Fibroblast of pulmonary artery (primary cell): ENCODE measurements at regions not wholly inside any gene's neighbourhood (a gene's known extent, or its start where the extent isn't known, plus 50 kb on each side); places are given as distances from the start of the nearest gene placed in this dataset.

Experiments used
- DNase-seq: peaks from one replicate; pipeline ENCODE4 v3.0.0-alpha.2; 2010; ENCODE audit warnings: low read depth
- H3K4me3 ChIP-seq: replicated peaks from 2 replicates; pipeline ENCODE4 v1.5.1; 2011; ENCODE audit warnings: low read depth, mild to moderate bottlenecking, control low read depth, low read length, moderate library complexity
- TF ChIP-seq, protein P1 (sequence below): IDR thresholded peaks from 2 replicates; pipeline ENCODE4 v1.5.1; 2011; ENCODE audit warnings: mild to moderate bottlenecking, control low read depth, low read length, inconsistent platforms; ENCODE audit errors: missing control alignments

DNA sequence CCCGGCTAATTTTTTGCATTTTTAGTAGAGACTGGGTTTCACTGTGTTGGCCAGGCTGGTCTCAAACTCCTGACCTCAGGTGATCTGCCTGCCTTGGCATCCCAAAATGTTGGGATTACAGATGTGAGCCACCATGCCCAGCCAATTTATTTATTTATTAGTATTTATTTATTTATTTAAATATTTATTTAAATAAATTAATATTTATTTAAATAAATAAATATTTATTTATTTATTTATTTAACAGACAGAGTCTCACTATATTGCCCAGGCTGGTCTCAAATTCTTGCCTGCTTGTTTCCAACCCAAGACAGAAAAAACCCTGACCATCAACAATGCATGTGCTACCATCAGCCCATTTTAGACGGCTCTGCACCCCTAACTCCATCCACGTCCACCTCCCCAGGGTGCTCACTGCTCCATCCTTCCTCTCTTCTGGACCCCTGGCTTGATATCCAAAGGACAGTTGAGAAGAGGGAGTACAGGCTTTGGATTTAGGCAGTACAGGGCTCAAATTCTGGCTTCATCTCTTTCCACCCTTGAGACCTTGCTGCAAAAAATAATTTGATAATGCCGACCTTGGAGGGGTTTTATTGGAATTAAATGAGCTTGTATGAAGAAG, 232.6 kb downstream of the MED10 start:
- TF ChIP-seq, protein P1, sequence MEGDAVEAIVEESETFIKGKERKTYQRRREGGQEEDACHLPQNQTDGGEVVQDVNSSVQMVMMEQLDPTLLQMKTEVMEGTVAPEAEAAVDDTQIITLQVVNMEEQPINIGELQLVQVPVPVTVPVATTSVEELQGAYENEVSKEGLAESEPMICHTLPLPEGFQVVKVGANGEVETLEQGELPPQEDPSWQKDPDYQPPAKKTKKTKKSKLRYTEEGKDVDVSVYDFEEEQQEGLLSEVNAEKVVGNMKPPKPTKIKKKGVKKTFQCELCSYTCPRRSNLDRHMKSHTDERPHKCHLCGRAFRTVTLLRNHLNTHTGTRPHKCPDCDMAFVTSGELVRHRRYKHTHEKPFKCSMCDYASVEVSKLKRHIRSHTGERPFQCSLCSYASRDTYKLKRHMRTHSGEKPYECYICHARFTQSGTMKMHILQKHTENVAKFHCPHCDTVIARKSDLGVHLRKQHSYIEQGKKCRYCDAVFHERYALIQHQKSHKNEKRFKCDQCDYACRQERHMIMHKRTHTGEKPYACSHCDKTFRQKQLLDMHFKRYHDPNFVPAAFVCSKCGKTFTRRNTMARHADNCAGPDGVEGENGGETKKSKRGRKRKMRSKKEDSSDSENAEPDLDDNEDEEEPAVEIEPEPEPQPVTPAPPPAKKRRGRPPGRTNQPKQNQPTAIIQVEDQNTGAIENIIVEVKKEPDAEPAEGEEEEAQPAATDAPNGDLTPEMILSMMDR: no peak
- no peak overlapping the region for H3K4me3 ChIP-seq

DNA sequence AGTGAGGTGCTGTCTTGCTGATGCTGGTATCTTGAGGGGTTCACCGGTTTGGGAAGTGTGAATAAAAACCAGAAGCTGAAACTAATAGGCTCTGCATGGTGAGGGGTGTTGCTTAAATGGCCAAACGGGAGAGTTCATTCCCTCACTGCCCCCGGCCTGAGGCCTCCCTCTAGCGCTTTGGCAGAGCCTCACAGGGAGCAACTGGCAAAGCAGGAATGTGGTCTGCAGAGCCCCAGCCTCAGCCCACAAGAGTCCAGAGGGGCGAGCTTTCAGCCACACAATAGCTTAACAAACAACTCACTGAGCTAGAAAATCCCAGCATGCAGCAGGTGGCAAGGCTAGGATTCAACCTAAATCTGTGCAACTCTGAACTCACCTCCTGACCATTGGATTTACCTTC, 234.8 kb downstream of the MED10 start:
- H3K4me3 ChIP-seq: no peak overlapping the region
- TF ChIP-seq, protein P1: no peak
- DNase-seq: no peak

More for the DNA sequence above, 232.6 kb downstream of the MED10 start:
- DNase-seq: no peak

DNA sequence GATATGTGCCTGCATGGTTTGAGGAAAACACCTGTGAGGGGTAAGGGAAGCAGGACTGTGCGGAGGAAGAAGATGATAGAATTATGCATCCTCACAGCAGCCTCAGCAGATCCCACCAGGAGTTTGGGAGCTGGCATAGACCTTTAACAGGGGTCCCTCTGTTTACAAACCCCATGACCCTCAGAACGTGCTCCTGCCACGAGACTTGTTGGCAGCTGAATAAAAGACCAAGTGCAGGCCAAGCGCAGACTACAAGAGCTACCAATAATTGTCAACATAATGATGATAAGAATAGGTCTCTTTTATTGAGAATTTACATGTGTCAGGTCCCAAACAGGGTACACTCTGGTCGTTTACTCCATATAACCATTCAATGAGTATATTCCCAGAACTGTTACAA, 236.0 kb downstream of the MED10 start:
- TF ChIP-seq, protein P1: no peak
- DNase-seq: no peak
- no peak overlapping the region for H3K4me3 ChIP-seq

DNA sequence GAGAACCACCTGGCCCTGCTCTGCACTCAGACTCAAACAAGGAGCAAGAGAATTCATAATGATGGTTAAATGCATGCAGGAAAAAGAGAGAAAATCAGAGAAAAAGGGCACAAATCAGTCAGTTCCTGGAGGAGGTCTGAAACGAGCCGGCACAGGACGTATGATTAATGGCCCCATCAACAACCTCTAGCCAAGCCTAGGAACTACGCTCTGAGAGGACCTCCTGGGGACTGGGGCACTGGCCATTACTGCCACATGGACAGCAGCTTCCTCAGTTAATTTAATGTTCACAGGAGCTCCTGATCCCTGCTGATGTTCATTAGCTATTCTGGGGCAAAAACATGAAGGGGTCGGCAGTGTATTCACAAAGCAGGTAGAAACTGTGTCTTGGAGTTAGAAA, 238.1 kb downstream of the MED10 start:
- DNase-seq: no peak
- TF ChIP-seq, protein P1: no peak
- H3K4me3 ChIP-seq: no peak overlapping the region

DNA sequence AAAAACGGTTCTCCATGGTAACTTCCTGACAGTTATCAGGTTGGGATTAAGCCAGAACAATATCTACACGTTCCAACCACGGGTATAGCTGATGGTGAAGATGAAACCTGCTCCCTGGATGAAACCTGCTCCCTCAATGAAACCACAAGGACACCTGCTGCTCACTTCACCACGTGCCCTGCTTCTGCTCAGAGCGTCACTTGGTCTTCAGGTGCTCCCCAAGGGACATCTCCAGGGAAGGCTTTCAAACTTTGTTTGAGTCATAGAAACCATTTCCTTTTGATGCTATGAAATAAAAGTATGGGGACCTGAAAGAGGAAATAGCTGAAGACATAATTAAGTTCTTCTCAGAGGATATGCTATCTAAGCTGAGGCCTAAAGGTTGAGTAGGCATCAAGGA, 242.4 kb downstream of the MED10 start:
- H3K4me3 ChIP-seq: no peak overlapping the region
- DNase-seq: no peak
- TF ChIP-seq, protein P1: no peak

DNA sequence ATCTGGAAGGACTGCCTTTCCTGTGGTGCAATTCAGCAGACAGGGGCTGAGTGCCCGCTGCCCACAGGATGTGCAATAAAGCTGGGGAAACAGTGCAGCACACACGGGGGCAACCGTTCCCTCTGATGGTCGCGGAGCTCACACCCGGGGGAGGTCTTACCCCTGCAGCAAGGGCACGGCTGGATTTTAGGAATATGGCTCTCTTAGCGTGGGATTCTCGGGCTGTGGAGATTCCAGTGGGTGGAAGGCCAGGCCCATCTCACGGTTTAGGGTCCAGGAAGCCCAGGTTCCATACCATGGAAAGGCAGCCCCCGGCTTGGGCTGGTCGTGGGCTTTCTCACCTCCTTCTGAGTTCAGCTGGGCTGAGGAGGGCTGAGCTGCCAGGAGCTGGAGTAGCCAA, 244.1 kb downstream of the MED10 start:
- DNase-seq: no peak
- TF ChIP-seq, protein P1: no peak
- no peak overlapping the region for H3K4me3 ChIP-seq

DNA sequence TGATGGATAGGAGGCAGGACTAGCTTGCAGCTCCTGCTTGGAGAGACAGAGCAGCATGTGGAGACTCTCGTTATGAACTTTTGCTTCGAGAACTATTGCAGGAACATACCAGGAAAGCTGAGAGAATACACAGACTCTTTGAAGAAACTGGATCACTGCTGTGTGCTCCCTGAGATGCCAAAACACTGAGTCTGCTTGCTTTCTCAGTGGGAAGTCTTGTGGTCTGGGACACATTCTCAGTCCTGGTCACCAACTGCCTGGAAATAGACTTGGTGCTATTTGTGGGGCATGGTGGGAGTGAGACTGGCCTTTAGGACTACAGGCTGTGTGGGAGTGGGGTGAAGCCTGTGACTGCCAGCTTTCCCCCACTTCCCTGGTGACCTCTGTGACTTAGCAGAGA, 252.6 kb downstream of the MED10 start:
- H3K4me3 ChIP-seq: no peak overlapping the region
- no peak for DNase-seq
- TF ChIP-seq, protein P1: no peak
